ENCODE measurements at regions not wholly inside any gene's neighbourhood (a gene's known extent, or its start where the extent isn't known, plus 50 kb on each side); places are given as distances from the start of the nearest gene placed in this dataset.

GRCh38 chr17:74070998-74071679, 132.3 kb upstream of the RPL38 start:
- ATAC-seq (ENCODE audit: low read depth in 2 of 2) (no peak), DNase-seq (no peak)
- no peaks in the 10 kb centered on the region for H3K36me3 Mint-ChIP-seq
- no peak overlapping the region for H3K27ac ChIP-seq (ENCODE audit: insufficient read depth, low read length, poor library complexity, severe bottlenecking)
- H3K4me3 Mint-ChIP-seq, result no peak overlapping the region
- H3K9me3 Mint-ChIP-seq, result peaks cover 0 to 8% (median 1%) of the 10 kb centered on the region in 7 donors
- H3K27me3 Mint-ChIP-seq, result no peaks in the 10 kb centered on the region
- no peaks in the 10 kb centered on the region for H3K4me1 ChIP-seq (ENCODE audit: control insufficient read depth, insufficient read depth, low read length, poor library complexity, severe bottlenecking)
- H3K36me3 ChIP-seq (ENCODE audit: control insufficient read depth, insufficient read depth, low read length), result no peaks in the 10 kb centered on the region
- H3K4me3 ChIP-seq (ENCODE audit: low read depth, low read length), result no peak overlapping the region
- no peaks in the 10 kb centered on the region for H3K9me3 ChIP-seq (ENCODE audit: control insufficient read depth in 2 of 2, low read length in 2 of 2)
- peaks cover 2% of the 10 kb centered on the region for H3K27me3 ChIP-seq (ENCODE audit: control insufficient read depth, insufficient read depth, low read length)
- H3K27ac Mint-ChIP-seq, result no peak overlapping the region
- no peaks in the 10 kb centered on the region for H3K4me1 Mint-ChIP-seq

- Histone ChIP-seq H3K9me3 (ENCODE audit: control insufficient read depth in 2 of 2, low read length in 2 of 2) (no peaks in the 10 kb centered on the region), H3K27me3 (ENCODE audit: control insufficient read depth, insufficient read depth, low read length) (peaks cover 2% of the 10 kb centered on the region), H3K4me3 (ENCODE audit: low read depth, low read length) (no peak overlapping the region), H3K27ac (ENCODE audit: insufficient read depth, low read length, poor library complexity, severe bottlenecking) (no peak overlapping the region), H3K4me1 (ENCODE audit: control insufficient read depth, insufficient read depth, low read length, poor library complexity, severe bottlenecking) (no peaks in the 10 kb centered on the region), H3K36me3 (ENCODE audit: control insufficient read depth, insufficient read depth, low read length) (no peaks in the 10 kb centered on the region)
- DNase-seq, result no peak
- no peaks in the 10 kb centered on the region for H3K36me3 Mint-ChIP-seq
- H3K4me1 Mint-ChIP-seq, result no peaks in the 10 kb centered on the region
- no peak for ATAC-seq (ENCODE audit: low read depth in 2 of 2)
- H3K27me3 Mint-ChIP-seq, result no peaks in the 10 kb centered on the region
- peaks cover 0 to 8% (median 1%) of the 10 kb centered on the region in 7 donors for H3K9me3 Mint-ChIP-seq
- no peak overlapping the region for H3K27ac Mint-ChIP-seq
- no peak overlapping the region for H3K4me3 Mint-ChIP-seq
These were observed 131.1 kb upstream of the RPL38 start for GRCh38 chr17:74072340-74072739.

- H3K4me3 Mint-ChIP-seq, result no peak overlapping the region
- Histone ChIP-seq H3K27ac (ENCODE audit: insufficient read depth, low read length, poor library complexity, severe bottlenecking) (no peak overlapping the region), H3K4me1 (ENCODE audit: control insufficient read depth, insufficient read depth, low read length, poor library complexity, severe bottlenecking) (no peaks in the 10 kb centered on the region), H3K4me3 (ENCODE audit: low read depth, low read length) (no peak overlapping the region), H3K9me3 (ENCODE audit: control insufficient read depth in 2 of 2, low read length in 2 of 2) (no peaks in the 10 kb centered on the region), H3K27me3 (ENCODE audit: control insufficient read depth, insufficient read depth, low read length) (no peaks in the 10 kb centered on the region), H3K36me3 (ENCODE audit: control insufficient read depth, insufficient read depth, low read length) (no peaks in the 10 kb centered on the region)
- H3K27me3 Mint-ChIP-seq, result peaks cover 6% of the 10 kb centered on the region
- DNase-seq (no peak), ATAC-seq (ENCODE audit: low read depth in 2 of 2) (no peak)
- H3K9me3 Mint-ChIP-seq, result peaks cover 0 to 8% (median 0%) of the 10 kb centered on the region in 7 donors
- no peak overlapping the region for H3K27ac Mint-ChIP-seq
- no peaks in the 10 kb centered on the region for H3K4me1 Mint-ChIP-seq
- no peaks in the 10 kb centered on the region for H3K36me3 Mint-ChIP-seq
These were observed 127.0 kb upstream of the RPL38 start for GRCh38 chr17:74076446-74076845.

- no peaks in the 10 kb centered on the region for H3K36me3 ChIP-seq (ENCODE audit: control insufficient read depth, insufficient read depth, low read length)
- no peak overlapping the region for H3K27ac ChIP-seq (ENCODE audit: insufficient read depth, low read length, poor library complexity, severe bottlenecking)
- H3K9me3 ChIP-seq (ENCODE audit: control insufficient read depth in 2 of 2, low read length in 2 of 2), result no peaks in the 10 kb centered on the region
- H3K36me3 Mint-ChIP-seq, result no peaks in the 10 kb centered on the region
- H3K27ac Mint-ChIP-seq, result no peak overlapping the region
- peaks cover 11% of the 10 kb centered on the region for H3K27me3 Mint-ChIP-seq
- H3K9me3 Mint-ChIP-seq, result peaks cover 0 to 8% (median 0%) of the 10 kb centered on the region in 7 donors
- H3K4me1 ChIP-seq (ENCODE audit: control insufficient read depth, insufficient read depth, low read length, poor library complexity, severe bottlenecking), result no peaks in the 10 kb centered on the region
- H3K4me1 Mint-ChIP-seq, result no peaks in the 10 kb centered on the region
- no peak overlapping the region for H3K4me3 ChIP-seq (ENCODE audit: low read depth, low read length)
- DNase-seq, result no peak
- H3K27me3 ChIP-seq (ENCODE audit: control insufficient read depth, insufficient read depth, low read length), result no peaks in the 10 kb centered on the region
- ATAC-seq (ENCODE audit: low read depth in 2 of 2), result no peak
- no peak overlapping the region for H3K4me3 Mint-ChIP-seq
These were observed 126.2 kb upstream of the RPL38 start for GRCh38 chr17:74077231-74077630.

- Histone ChIP-seq H3K36me3 (ENCODE audit: control insufficient read depth, insufficient read depth, low read length) (no peaks in the 10 kb centered on the region), H3K4me3 (ENCODE audit: low read depth, low read length) (no peak overlapping the region), H3K27me3 (ENCODE audit: control insufficient read depth, insufficient read depth, low read length) (no peaks in the 10 kb centered on the region), H3K27ac (ENCODE audit: insufficient read depth, low read length, poor library complexity, severe bottlenecking) (no peak overlapping the region), H3K9me3 (ENCODE audit: control insufficient read depth in 2 of 2, low read length in 2 of 2) (no peaks in the 10 kb centered on the region), H3K4me1 (ENCODE audit: control insufficient read depth, insufficient read depth, low read length, poor library complexity, severe bottlenecking) (no peaks in the 10 kb centered on the region)
- Mint-ChIP-seq H3K36me3 (no peaks in the 10 kb centered on the region), H3K4me1 (no peaks in the 10 kb centered on the region), H3K27me3 (peaks cover 13% of the 10 kb centered on the region), H3K27ac (no peak overlapping the region), H3K9me3 (peaks cover 0 to 6% (median 3%) of the 10 kb centered on the region in 7 donors), H3K4me3 (no peak overlapping the region)
- DNase-seq (no peak), ATAC-seq (ENCODE audit: low read depth in 2 of 2) (no peak)
These were observed 125.0 kb upstream of the RPL38 start for GRCh38 chr17:74078363-74078941.

GRCh38 chr17:74079537-74080300, 123.8 kb upstream of the RPL38 start:
- no peak overlapping the region for H3K27ac Mint-ChIP-seq
- ATAC-seq (ENCODE audit: low read depth in 2 of 2) (no peak), DNase-seq (no peak)
- no peak overlapping the region for H3K4me3 Mint-ChIP-seq
- Histone ChIP-seq H3K27ac (ENCODE audit: insufficient read depth, low read length, poor library complexity, severe bottlenecking) (no peak overlapping the region), H3K4me3 (ENCODE audit: low read depth, low read length) (no peak overlapping the region), H3K36me3 (ENCODE audit: control insufficient read depth, insufficient read depth, low read length) (no peaks in the 10 kb centered on the region), H3K27me3 (ENCODE audit: control insufficient read depth, insufficient read depth, low read length) (no peaks in the 10 kb centered on the region), H3K9me3 (ENCODE audit: control insufficient read depth in 2 of 2, low read length in 2 of 2) (peaks cover 0 to under 1% of the 10 kb centered on the region in 2 experiments), H3K4me1 (ENCODE audit: control insufficient read depth, insufficient read depth, low read length, poor library complexity, severe bottlenecking) (no peaks in the 10 kb centered on the region)
- H3K36me3 Mint-ChIP-seq, result no peaks in the 10 kb centered on the region
- no peaks in the 10 kb centered on the region for H3K4me1 Mint-ChIP-seq
- H3K27me3 Mint-ChIP-seq, result peaks cover 13% of the 10 kb centered on the region
- peaks cover 0 to 8% (median 0%) of the 10 kb centered on the region in 7 donors for H3K9me3 Mint-ChIP-seq

- peaks cover 16% of the 10 kb centered on the region for H3K27me3 Mint-ChIP-seq
- H3K4me3 ChIP-seq (ENCODE audit: low read depth, low read length), result no peak overlapping the region
These were observed 122.6 kb upstream of the RPL38 start for GRCh38 chr17:74080656-74081582.

More at GRCh38 chr17:74080656-74081582, 122.6 kb upstream of the RPL38 start:
- Histone ChIP-seq H3K36me3 (ENCODE audit: control insufficient read depth, insufficient read depth, low read length) (no peaks in the 10 kb centered on the region), H3K27ac (ENCODE audit: insufficient read depth, low read length, poor library complexity, severe bottlenecking) (no peak overlapping the region), H3K9me3 (ENCODE audit: control insufficient read depth in 2 of 2, low read length in 2 of 2) (peaks cover 5 to 9% of the 10 kb centered on the region in 2 experiments), H3K27me3 (ENCODE audit: control insufficient read depth, insufficient read depth, low read length) (no peaks in the 10 kb centered on the region), H3K4me1 (ENCODE audit: control insufficient read depth, insufficient read depth, low read length, poor library complexity, severe bottlenecking) (no peaks in the 10 kb centered on the region)
- no peak overlapping the region for H3K4me3 Mint-ChIP-seq
- no peaks in the 10 kb centered on the region for H3K4me1 Mint-ChIP-seq
- H3K27ac Mint-ChIP-seq, result no peak overlapping the region
- no peaks in the 10 kb centered on the region for H3K36me3 Mint-ChIP-seq
- ATAC-seq (ENCODE audit: low read depth in 2 of 2), result no peak
- DNase-seq, result no peak
- peaks cover 0 to 14% (median 1%) of the 10 kb centered on the region in 7 donors for H3K9me3 Mint-ChIP-seq
